Breast epithelium (tissue), 4 donors: ENCODE measurements at regions not wholly inside any gene's neighbourhood (a gene's known extent, or its start where the extent isn't known, plus 50 kb on each side); places are given as distances from the start of the nearest gene placed in this dataset.

Experiments
- DNase-seq, 2 donors: peaks; one replicate each; pipeline ENCODE4 v3.0.0-alpha.2; 2019; ENCODE audit warnings: low spot score in 2 of 2
- H3K27ac ChIP-seq, 2 donors: fragments of 200-600 bp; sonication (generic) in 1 of 2; one replicate each; pipeline ENCODE4 v1.5.1; 2016 to 2019; ENCODE audit warnings: mild to moderate bottlenecking in 1 of 2
- H3K27me3 ChIP-seq, 2 donors: fragments of 200-600 bp; sonication (generic) in 1 of 2; one replicate each; pipeline versions ENCODE4 v1.5.1 to v1.6.0; 2017 to 2019; ENCODE audit warnings: control low read depth in 1 of 2, mild to moderate bottlenecking in 1 of 2
- H3K36me3 ChIP-seq: fragments of 200-600 bp; one replicate; pipeline ENCODE4 v1.5.1; 2019
- H3K4me1 ChIP-seq, 2 donors: fragments of 200-600 bp; sonication (generic); one replicate each; pipeline ENCODE4 v1.5.1; 2016 to 2019; ENCODE audit warnings: control low read depth in 1 of 2
- H3K4me3 ChIP-seq, 3 donors: fragments of 200-600 bp; sonication (generic); 1 replicate in 2 of 3; 2 replicates in 1 of 3; pipeline ENCODE4 v1.5.1; 2016 to 2019; ENCODE audit warnings: mild to moderate bottlenecking in 3 of 3, moderate library complexity in 2 of 3
- H3K9me3 ChIP-seq, 2 donors: fragments of 200-600 bp; sonication (generic) in 1 of 2; one replicate each; pipeline ENCODE4 v1.5.1; 2016 to 2019; ENCODE audit warnings: control low read depth in 1 of 2
- CTCF ChIP-seq, 3 donors: fragments of 450-650 bp; IDR thresholded peaks; one replicate each; pipeline ENCODE4 v1.5.1; 2016 to 2017; ENCODE audit warnings: antibody characterized with exemption in 3 of 3, mild to moderate bottlenecking in 3 of 3, moderate library complexity in 3 of 3
- POLR2A ChIP-seq: fragments of 450-650 bp; IDR thresholded peaks from one replicate; pipeline ENCODE4 v1.6.1; 2016; ENCODE audit warnings: antibody characterized with exemption, mild to moderate bottlenecking, moderate library complexity
- POLR2AphosphoS5 ChIP-seq, 3 donors: sonication (generic); formaldehyde crosslinking; IDR thresholded peaks; one replicate each; pipeline ENCODE4 v1.6.1; 2017; ENCODE audit warnings: antibody characterized with exemption in 3 of 3
- intact Hi-C: fragments of 100-400 bp; cut with DNase I; formaldehyde crosslinking; loops from one replicate; pipeline ENCODE4 v1.15.1; 2023; ENCODE audit warnings: low total_unique reads

DNA sequence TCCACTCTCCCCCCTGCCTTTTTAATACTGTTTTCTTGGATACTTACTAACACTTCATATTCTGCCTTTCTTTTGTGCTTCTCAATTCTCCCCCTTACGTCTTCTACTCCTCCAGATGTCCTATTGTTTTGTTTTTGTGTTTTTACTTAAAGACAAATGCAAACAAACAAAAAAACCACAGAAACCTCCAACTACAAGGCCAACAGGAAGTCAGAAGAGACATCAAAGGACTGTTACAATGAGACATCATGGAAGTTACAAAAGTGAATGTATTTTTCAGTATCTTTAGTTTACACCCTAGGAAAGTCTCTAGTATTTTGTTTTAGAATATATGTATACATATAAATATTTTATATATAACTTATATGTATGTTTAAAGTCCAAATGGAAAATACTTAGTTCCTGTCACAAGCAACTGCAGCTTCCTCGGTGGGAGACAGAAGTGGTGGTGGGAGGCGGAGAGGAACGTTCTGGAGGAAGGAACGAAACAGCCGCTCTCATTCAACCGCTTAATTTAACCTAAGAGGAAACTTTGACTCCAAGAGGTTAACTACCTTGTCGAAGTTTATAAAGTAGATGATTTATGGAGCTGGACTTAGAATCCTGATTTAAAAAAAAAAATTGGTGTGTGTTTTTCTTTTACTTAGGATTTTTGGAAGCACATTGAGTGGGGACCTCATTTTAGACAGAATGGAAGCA lies 168.9 kb upstream of the PDE10A start:
- Histone ChIP-seq H3K36me3 (no peaks in the 10 kb centered on the region), H3K9me3 (no peaks in the 10 kb centered on the region), H3K4me3 (no peak overlapping the region), H3K4me1 (peaks cover 0 to 12% of the 10 kb centered on the region in 2 donors), H3K27ac (no peak overlapping the region), H3K27me3 (no peaks in the 10 kb centered on the region)
- TF ChIP-seq CTCF (IDR thresholded peaks at IDR 0.05) (no peak), POLR2A (no peak), POLR2AphosphoS5 (IDR thresholded peaks at IDR 0.05) (no peak)
- intact Hi-C loops: no loop called here
- no peak for DNase-seq

DNA sequence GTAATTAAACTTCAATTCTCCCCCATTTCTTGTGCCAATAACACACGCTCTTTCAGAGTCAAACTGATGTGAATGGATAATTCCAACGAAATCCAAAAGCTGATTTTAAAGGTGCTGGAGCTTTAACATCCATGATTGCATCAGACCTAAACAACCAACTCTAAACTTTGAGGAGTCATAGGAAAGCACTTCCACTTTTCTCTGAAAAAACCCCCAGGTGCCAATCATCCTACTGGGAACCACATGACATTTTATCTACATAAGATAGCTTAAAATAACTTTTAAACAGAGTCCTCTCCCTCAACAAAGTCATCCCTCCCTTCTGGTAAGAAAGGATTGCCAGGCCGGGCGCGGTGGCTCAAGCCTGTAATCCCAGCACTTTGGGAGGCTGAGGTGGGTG lies 167.7 kb upstream of the PDE10A start:
- TF ChIP-seq POLR2AphosphoS5 (IDR thresholded peaks at IDR 0.05) (no peak), CTCF (IDR thresholded peaks at IDR 0.05) (no peak), POLR2A (no peak)
- H3K9me3 ChIP-seq: no peaks in the 10 kb centered on the region
- no peak for DNase-seq
- no peaks in the 10 kb centered on the region for H3K27me3 ChIP-seq
- intact Hi-C loops: no loop called here
- no peak overlapping the region for H3K27ac ChIP-seq
- H3K4me3 ChIP-seq: no peak overlapping the region
- H3K4me1 ChIP-seq: peaks cover 0 to 11% of the 10 kb centered on the region in 2 donors
- no peaks in the 10 kb centered on the region for H3K36me3 ChIP-seq

GRCh38 chr6:165829376-165829775 lies 166.3 kb upstream of the PDE10A start:
- Histone ChIP-seq H3K36me3 (no peaks in the 10 kb centered on the region), H3K4me3 (no peak overlapping the region), H3K9me3 (no peaks in the 10 kb centered on the region), H3K27me3 (no peaks in the 10 kb centered on the region), H3K4me1 (no peaks in the 10 kb centered on the region), H3K27ac (no peak overlapping the region)
- intact Hi-C loops: no loop called here
- TF ChIP-seq POLR2AphosphoS5 (IDR thresholded peaks at IDR 0.05): no peak
- no peak for TF ChIP-seq CTCF (IDR thresholded peaks at IDR 0.05)
- no peak for TF ChIP-seq POLR2A
- no peak for DNase-seq

GRCh38 chr6:165827190-165827518 lies 164.1 kb upstream of the PDE10A start:
- intact Hi-C loops: no loop called here
- TF ChIP-seq POLR2A: no peak
- TF ChIP-seq POLR2AphosphoS5 (IDR thresholded peaks at IDR 0.05): no peak
- TF ChIP-seq CTCF (IDR thresholded peaks at IDR 0.05): no peak
- Histone ChIP-seq H3K4me3 (no peak overlapping the region), H3K9me3 (no peaks in the 10 kb centered on the region), H3K4me1 (no peaks in the 10 kb centered on the region), H3K36me3 (no peaks in the 10 kb centered on the region), H3K27me3 (no peaks in the 10 kb centered on the region), H3K27ac (no peak overlapping the region)
- DNase-seq: no peak

DNA sequence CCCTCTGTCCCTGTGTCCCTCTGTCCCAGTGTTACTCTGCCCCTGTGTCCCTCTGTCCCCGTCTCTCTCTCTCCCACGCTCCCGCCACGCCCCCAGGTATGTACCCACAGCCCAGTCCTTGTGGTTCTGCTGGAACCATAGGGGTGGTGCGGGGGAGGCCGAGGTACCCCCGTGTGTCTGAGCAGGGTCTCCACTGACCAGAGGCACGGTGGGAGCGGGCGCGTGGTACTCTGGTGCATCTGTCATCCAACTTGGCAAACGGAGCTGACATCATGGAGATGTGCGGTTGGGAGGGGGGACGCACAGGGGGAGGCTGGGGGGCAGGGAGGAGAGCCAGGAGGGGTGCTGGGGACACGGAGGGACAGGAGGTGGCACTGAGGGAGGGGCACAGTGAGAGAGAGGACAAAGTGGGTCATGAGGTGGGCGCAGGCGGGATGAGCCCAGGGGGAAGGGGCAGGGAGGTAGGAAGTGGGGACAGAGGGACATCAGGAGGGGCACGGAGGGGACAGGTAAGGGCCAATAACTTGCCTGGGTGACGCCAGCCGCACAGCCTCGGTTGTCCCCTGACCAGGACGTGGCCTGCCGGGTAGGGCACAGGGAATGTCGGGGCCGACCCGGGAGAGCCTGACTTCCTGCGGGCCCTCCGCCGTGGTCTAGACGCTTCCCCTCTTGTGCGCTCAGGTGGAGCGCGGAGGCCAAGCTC lies 163.6 kb upstream of the PDE10A start:
- Histone ChIP-seq H3K27me3 (no peaks in the 10 kb centered on the region), H3K9me3 (no peaks in the 10 kb centered on the region), H3K4me3 (no peak overlapping the region), H3K36me3 (no peaks in the 10 kb centered on the region), H3K4me1 (no peaks in the 10 kb centered on the region), H3K27ac (no peak overlapping the region)
- no peak for DNase-seq
- TF ChIP-seq CTCF (IDR thresholded peaks at IDR 0.05) (no peak), POLR2A (no peak), POLR2AphosphoS5 (IDR thresholded peaks at IDR 0.05) (no peak)
- intact Hi-C loops: no loop called here
